HFF-Myc (cell line): ENCODE measurements at regions not wholly inside any gene's neighbourhood (a gene's known extent, or its start where the extent isn't known, plus 50 kb on each side); places are given as distances from the start of the nearest gene placed in this dataset.

ENCODE experiments used
- DNase-seq: peaks from one replicate; pipeline ENCODE4 v3.0.0-alpha.2; 2011; ENCODE audit warnings: low read depth; ENCODE audit errors: extremely low read depth
- H3K4me3 ChIP-seq: replicated peaks from 2 replicates; pipeline ENCODE4 v1.5.1; 2011; ENCODE audit warnings: low read depth, mild to moderate bottlenecking, control low read depth, low read length
- CTCF ChIP-seq: IDR thresholded peaks from 2 replicates; pipeline ENCODE4 v1.5.1; 2012; ENCODE audit warnings: mild to moderate bottlenecking, low read depth, low read length, control low read depth; ENCODE audit errors: missing control alignments

DNA sequence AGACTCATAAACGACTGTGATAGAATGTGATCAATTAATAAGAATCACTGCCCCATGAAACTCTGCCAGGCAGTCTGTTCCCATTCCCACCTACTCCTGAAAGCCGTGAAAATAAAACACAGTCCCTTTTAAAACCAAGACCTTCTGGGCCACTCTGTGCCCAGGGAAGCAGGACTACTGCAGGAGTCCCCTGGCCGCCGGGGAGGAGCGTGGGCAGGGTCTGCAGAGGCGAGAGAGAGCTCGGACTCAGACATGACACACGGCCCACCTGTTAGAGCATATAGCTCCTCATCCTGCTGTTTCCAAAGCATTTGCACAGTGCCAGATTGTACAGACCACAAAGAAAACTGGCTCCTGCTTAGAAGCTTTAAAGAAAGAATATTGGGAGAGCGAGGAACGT, 400.5 kb downstream of the SHANK2 start:
- TF ChIP-seq CTCF: no peak
- no peak for DNase-seq
- no peak overlapping the region for H3K4me3 ChIP-seq

- TF ChIP-seq CTCF: no peak
- no peak for DNase-seq
- H3K4me3 ChIP-seq: no peak overlapping the region
Measured at GRCh38 chr11:70853068-70853769, 399.2 kb downstream of the SHANK2 start.

- DNase-seq: no peak
- H3K4me3 ChIP-seq: no peak overlapping the region
- no peak for TF ChIP-seq CTCF
Measured at GRCh38 chr11:70853770-70854108, 398.6 kb downstream of the SHANK2 start.

DNA sequence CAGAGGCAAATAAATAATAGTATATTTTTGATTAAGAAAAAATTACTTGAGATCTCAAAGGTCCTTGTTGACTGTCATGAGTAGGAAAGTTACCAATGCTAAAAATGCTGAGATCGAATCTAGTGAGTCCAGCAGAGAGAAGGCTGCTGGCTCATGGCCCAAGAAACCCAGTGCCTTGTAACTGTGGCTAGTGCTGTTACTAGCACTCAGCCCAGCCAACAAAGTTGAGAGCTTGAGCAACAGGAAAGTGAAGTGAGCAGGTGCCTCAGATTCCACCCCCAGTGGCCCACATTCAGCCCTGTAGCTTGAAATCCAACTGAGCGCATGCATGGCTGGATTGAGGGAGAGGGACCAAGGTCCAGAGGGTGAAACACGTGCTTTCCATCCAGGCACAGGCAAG, 398.2 kb downstream of the SHANK2 start:
- H3K4me3 ChIP-seq: no peak overlapping the region
- no peak for DNase-seq
- no peak for TF ChIP-seq CTCF

DNA sequence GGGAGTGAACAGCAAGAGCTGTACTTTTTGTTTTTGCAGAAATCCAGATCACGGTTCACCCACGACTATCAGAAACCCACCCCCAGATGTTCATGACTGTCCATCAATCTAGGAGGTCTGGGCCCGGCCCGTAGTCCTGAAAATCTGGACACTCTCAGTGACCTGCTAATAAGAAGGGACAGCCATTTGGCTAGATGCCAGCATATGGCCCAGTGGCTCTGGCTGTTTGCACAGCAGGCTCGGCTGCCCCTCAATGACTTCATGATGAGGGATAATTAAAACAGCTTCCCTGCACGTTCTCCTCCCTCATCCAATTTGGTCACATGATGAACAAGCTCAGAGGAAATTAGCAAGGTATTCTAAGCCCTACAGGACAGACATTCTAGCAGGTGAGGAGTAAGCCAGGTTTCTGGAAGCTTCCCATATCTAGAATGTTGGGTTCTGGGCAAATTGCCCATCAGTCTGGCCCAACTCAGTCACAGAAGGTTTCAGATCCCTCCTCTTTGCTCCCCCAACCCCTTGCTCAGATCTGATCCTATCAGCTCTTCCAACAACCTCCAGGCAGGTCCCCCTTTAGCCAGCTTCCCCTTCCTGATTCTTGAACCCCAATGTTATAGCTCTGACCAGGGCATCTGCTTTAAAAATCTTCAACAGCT, 397.3 kb downstream of the SHANK2 start:
- no peak for TF ChIP-seq CTCF
- DNase-seq: no peak
- no peak overlapping the region for H3K4me3 ChIP-seq

DNA sequence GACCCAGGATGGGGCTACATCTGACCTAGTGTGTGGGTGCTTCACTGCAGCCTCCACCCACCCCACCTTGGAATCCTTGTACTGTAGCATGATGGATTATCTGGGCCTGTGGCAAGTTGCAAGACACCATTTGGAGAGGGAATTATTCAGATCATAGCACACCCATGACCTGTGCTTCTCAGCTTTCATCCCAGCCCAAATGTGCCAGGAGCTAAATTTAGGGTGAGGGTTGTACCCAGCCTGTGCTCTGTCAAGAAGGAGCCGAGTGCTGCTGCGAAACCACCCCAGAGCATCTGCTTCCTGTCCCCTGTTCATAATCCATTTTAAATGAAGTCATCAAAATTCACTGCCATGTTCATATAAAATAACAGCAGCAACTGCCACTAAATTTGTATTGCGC, 394.5 kb downstream of the SHANK2 start:
- TF ChIP-seq CTCF: no peak
- H3K4me3 ChIP-seq: no peak overlapping the region
- no peak for DNase-seq
